LNCAP (cell line): ENCODE measurements at regions not wholly inside any gene's neighbourhood (a gene's known extent, or its start where the extent isn't known, plus 50 kb on each side); places are given as distances from the start of the nearest gene placed in this dataset.

Experiments
- CTCF ChIP-seq: fragments of 450-650 bp; IDR thresholded peaks from 2 replicates; pipeline ENCODE4 v1.5.1; 2017; ENCODE audit warnings: mild to moderate bottlenecking

- TF ChIP-seq CTCF: no peak
Observed at GRCh38 chrX:134716620-134717012, 58.3 kb upstream of the PLAC1 start.

GRCh38 chrX:134715930-134716619 lies 57.8 kb upstream of the PLAC1 start:
- no peak for TF ChIP-seq CTCF

- no peak for TF ChIP-seq CTCF
Observed at GRCh38 chrX:134714633-134715110, 56.4 kb upstream of the PLAC1 start.

- no peak for TF ChIP-seq CTCF
Observed at GRCh38 chrX:134713618-134714107, 55.4 kb upstream of the PLAC1 start.

- no peak for TF ChIP-seq CTCF
Observed at GRCh38 chrX:134712272-134712671, 54.0 kb upstream of the PLAC1 start.

- no peak for TF ChIP-seq CTCF
Observed at GRCh38 chrX:134711135-134711921, 53.1 kb upstream of the PLAC1 start.
